PC-9 (cell line): ENCODE measurements at regions not wholly inside any gene's neighbourhood (a gene's known extent, or its start where the extent isn't known, plus 50 kb on each side); places are given as distances from the start of the nearest gene placed in this dataset.

ENCODE experiments used
- BruUV-seq: library from RNA; stranded (reverse); fragments of 400-500 nt; replicated peaks from 2 replicates; lab custom pipeline; 2021; lab: Mats Ljungman, UMichigan
- CTCF ChIA-PET: fragments of 300-600 bp; sonication (Branson Sonifier 250); formaldehyde crosslinking; loops from one replicate; lab custom pipeline; 2022; ENCODE audit warnings: antibody characterized with exemption; lab: Charles Lee
- POLR2A ChIA-PET: fragments of 300-600 bp; sonication (Branson Sonifier 250); formaldehyde crosslinking; loops from one replicate; lab custom pipeline; 2022; ENCODE audit warnings: antibody characterized with exemption; ENCODE audit not compliant: unreplicated experiment; lab: Charles Lee
- DNase-seq, 2 experiments: peaks; one replicate each; pipeline versions ENCODE4 v3.0.0 to v3.0.0-alpha.2; 2015 to 2022; ENCODE audit warnings: mixed read lengths in 1 of 2
- H2AFZ ChIP-seq: fragments of 200-600 bp; sonication (generic); 2 replicates; pipeline ENCODE4 v1.8.1; 2017; ENCODE audit warnings: antibody characterized with exemption
- H3F3A ChIP-seq: fragments of 200-600 bp; sonication (generic); 2 replicates; pipeline ENCODE4 v1.8.1; 2017; ENCODE audit warnings: antibody characterized with exemption, mild to moderate bottlenecking, low read depth; ENCODE audit not compliant: insufficient read depth
- H3K27ac ChIP-seq: fragments of 200-600 bp; sonication (generic); 2 replicates; pipeline ENCODE4 v1.6.1; 2016; ENCODE audit warnings: mixed run types
- H3K27me3 ChIP-seq: fragments of 200-600 bp; sonication (generic); 2 replicates; pipeline ENCODE4 v1.6.1; 2016; ENCODE audit warnings: low read depth, mixed run types; ENCODE audit not compliant: insufficient read depth
- H3K36me3 ChIP-seq: fragments of 200-600 bp; sonication (generic); 2 replicates; pipeline ENCODE4 v1.6.1; 2016; ENCODE audit warnings: low read depth, mixed run types
- H3K4me1 ChIP-seq: fragments of 200-600 bp; sonication (generic); replicated peaks from 2 replicates; pipeline ENCODE4 v1.6.1; 2016; ENCODE audit warnings: mixed run types; ENCODE audit not compliant: insufficient read depth
- H3K4me2 ChIP-seq: fragments of 200-600 bp; sonication (generic); 2 replicates; pipeline ENCODE4 v1.6.1; 2017; ENCODE audit warnings: mixed run types
- H3K4me3 ChIP-seq: fragments of 200-600 bp; sonication (generic); 2 replicates; pipeline ENCODE4 v1.6.1; 2016; ENCODE audit warnings: mixed run types
- H3K79me2 ChIP-seq: fragments of 200-600 bp; sonication (generic); 2 replicates; pipeline ENCODE4 v1.6.1; 2017; ENCODE audit warnings: low read depth, mixed run types
- H3K9me2 ChIP-seq: fragments of 200-600 bp; sonication (generic); 2 replicates; pipeline ENCODE4 v1.8.1; 2017; ENCODE audit warnings: mild to moderate bottlenecking; ENCODE audit not compliant: insufficient read depth
- H3K9me3 ChIP-seq: fragments of 200-600 bp; sonication (generic); 2 replicates; pipeline ENCODE4 v1.8.1; 2016; ENCODE audit warnings: low read depth; ENCODE audit not compliant: insufficient read depth
- H4K20me1 ChIP-seq: fragments of 200-600 bp; sonication (generic); 2 replicates; pipeline ENCODE4 v1.8.1; 2017; ENCODE audit not compliant: insufficient read depth
- EZH2 ChIP-seq: fragments of 200-600 bp; sonication (generic); IDR thresholded peaks from 2 replicates; pipeline ENCODE4 v1.8.0; 2017; ENCODE audit warnings: antibody characterized with exemption, low read depth
- intact Hi-C: fragments of 100-400 bp; cut with micrococcal nuclease; formaldehyde crosslinking; loops from one replicate; pipeline ENCODE4 v1.10.0; 2022; ENCODE audit not compliant: unreplicated experiment
- TF ChIP-seq, protein P1 (sequence below): fragments of 200-600 bp; sonication (generic); conservative IDR thresholded peaks from 2 replicates; pipeline ENCODE4 v1.6.1; 2017; ENCODE audit warnings: mixed run types, antibody characterized with exemption, mild to moderate bottlenecking, moderate library complexity

DNA sequence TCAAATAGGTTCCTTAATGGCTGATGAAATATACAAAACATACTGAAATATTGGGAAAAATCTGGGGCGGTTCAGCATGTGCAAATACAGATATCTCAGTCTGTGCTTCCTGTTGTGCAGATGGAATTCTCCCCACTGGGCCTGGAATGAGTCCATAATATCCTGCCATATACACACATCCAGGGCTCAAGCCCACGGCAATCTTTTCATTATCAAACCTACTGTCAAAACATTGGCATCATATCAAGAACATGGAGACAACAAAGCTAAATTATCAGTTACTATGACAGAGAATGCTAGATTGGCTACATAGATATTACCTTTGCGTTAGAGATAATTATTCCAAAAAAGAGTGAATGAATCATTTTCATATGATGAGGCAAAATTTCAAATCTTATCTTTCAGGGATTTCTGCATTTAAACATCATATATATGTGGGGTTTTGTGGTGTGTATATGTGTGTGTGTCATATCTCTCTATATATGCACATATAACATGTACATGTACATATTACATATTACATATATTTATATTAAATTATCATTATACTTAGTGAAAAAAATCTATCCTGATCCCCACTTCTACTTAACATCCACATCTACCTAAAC lies 713.3 kb downstream of the GBE1 start:
- Histone ChIP-seq H3K4me3 (no peak overlapping the region), H3K9me2 (no peaks in the 10 kb centered on the region), H3K27me3 (no peaks in the 10 kb centered on the region), H3K4me1 (no peaks in the 10 kb centered on the region), H3K27ac (no peak overlapping the region), H4K20me1 (no peaks in the 10 kb centered on the region), H3K36me3 (no peaks in the 10 kb centered on the region), H3K9me3 (no peaks in the 10 kb centered on the region), H3K4me2 (no peak overlapping the region), H2AFZ (no peak overlapping the region), H3K79me2 (no peaks in the 10 kb centered on the region), H3F3A (no peaks in the 10 kb centered on the region)
- ChIA-PET POLR2A (no interaction called here), CTCF (no interaction called here)
- intact Hi-C loops = no loop called here
- DNase-seq = no peak
- no peak for TF ChIP-seq EZH2
- TF ChIP-seq, protein P1, sequence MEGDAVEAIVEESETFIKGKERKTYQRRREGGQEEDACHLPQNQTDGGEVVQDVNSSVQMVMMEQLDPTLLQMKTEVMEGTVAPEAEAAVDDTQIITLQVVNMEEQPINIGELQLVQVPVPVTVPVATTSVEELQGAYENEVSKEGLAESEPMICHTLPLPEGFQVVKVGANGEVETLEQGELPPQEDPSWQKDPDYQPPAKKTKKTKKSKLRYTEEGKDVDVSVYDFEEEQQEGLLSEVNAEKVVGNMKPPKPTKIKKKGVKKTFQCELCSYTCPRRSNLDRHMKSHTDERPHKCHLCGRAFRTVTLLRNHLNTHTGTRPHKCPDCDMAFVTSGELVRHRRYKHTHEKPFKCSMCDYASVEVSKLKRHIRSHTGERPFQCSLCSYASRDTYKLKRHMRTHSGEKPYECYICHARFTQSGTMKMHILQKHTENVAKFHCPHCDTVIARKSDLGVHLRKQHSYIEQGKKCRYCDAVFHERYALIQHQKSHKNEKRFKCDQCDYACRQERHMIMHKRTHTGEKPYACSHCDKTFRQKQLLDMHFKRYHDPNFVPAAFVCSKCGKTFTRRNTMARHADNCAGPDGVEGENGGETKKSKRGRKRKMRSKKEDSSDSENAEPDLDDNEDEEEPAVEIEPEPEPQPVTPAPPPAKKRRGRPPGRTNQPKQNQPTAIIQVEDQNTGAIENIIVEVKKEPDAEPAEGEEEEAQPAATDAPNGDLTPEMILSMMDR = no peak
- BruUV-seq = no TSS peak

DNA sequence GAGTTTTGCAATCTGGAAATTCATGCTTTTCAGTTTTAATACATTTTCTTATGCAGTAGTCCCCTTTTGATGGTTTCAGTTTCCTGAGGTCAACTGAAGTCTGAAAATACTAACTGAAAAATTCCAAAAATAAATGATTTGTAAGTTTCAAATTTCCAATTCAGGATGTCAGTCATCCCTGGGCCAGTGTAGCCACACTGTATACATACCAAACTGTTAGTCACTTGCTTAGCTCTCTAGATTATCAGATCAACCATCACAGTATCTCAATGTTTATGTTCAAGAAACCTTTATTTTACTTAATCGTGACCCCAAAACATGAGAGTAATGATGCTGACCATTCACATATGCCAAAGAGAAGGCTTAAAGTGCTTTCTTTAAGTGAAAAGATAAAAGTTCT lies 715.5 kb downstream of the GBE1 start:
- H3K9me2 ChIP-seq = no peaks in the 10 kb centered on the region
- H4K20me1 ChIP-seq = no peaks in the 10 kb centered on the region
- H3K27me3 ChIP-seq = no peaks in the 10 kb centered on the region
- no peaks in the 10 kb centered on the region for H3K79me2 ChIP-seq
- ChIA-PET CTCF (no interaction called here), POLR2A (no interaction called here)
- intact Hi-C loops = no loop called here
- no peaks in the 10 kb centered on the region for H3K4me1 ChIP-seq
- H2AFZ ChIP-seq = no peak overlapping the region
- no peaks in the 10 kb centered on the region for H3K9me3 ChIP-seq
- H3K27ac ChIP-seq = no peak overlapping the region
- H3K4me3 ChIP-seq = no peak overlapping the region
- no peaks in the 10 kb centered on the region for H3K36me3 ChIP-seq
- no TSS peak for BruUV-seq
- H3F3A ChIP-seq = no peaks in the 10 kb centered on the region
- DNase-seq = no peak
- H3K4me2 ChIP-seq = no peak overlapping the region
- TF ChIP-seq EZH2 = no peak
- TF ChIP-seq, protein P1 = no peak

DNA sequence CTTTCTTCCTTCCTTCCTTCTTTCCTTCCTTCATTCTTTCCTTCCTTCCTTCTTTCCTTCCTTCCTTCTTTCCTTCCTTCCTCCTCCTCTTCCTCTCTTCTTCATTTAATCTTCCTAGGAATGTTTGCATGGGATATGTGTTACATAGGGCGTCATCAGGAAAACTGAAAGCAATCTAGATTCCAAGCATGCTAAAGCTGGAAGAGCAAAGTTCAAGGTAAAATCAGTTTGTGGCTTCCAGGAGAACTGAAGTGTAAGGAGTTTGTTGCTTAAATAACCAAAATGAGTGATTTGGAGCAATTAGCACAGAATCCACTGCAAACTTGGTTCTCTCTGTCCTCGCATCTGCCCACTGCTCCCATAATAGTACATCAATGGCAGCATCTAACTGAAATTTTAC lies 716.2 kb downstream of the GBE1 start:
- CTCF ChIA-PET = no interaction called here
- Histone ChIP-seq H3K4me3 (no peak overlapping the region), H4K20me1 (no peaks in the 10 kb centered on the region), H3K4me1 (no peaks in the 10 kb centered on the region), H3K9me2 (no peaks in the 10 kb centered on the region), H3K36me3 (no peaks in the 10 kb centered on the region), H3F3A (no peaks in the 10 kb centered on the region), H2AFZ (no peak overlapping the region), H3K79me2 (no peaks in the 10 kb centered on the region), H3K9me3 (no peaks in the 10 kb centered on the region), H3K27ac (no peak overlapping the region), H3K4me2 (no peak overlapping the region), H3K27me3 (no peaks in the 10 kb centered on the region)
- POLR2A ChIA-PET = no interaction called here
- intact Hi-C loops = no loop called here
- no TSS peak for BruUV-seq
- DNase-seq = no peak
- TF ChIP-seq, protein P1 = no peak
- TF ChIP-seq EZH2 = no peak
